ENCODE measurements at regions not wholly inside any gene's neighbourhood (a gene's known extent, or its start where the extent isn't known, plus 50 kb on each side); places are given as distances from the start of the nearest gene placed in this dataset.

DNA sequence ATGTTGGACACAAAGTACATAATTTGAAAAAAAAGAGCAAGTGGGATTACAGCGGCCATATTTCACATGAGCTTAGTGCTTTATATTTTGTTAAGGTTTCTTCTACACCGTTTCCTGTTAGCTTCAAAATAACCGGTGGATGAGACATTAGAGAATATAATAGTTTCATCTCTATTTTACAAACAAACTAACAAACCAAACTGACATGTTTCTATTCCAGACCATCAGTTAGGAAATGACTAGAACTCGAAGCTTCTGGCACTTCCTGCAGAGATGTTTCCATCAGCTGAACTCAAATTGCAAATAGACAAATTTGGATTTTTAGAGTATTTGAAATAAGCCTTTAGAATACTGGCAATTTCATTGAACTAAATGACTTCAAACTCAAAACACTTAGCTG, 86.5 kb downstream of the MTRR start:
- no peak for TF ChIP-seq POLR2AphosphoS5 (IDR thresholded peaks at IDR 0.05; ENCODE audit: low read depth, low read length)
- TF ChIP-seq POLR2A (IDR thresholded peaks at IDR 0.05; ENCODE audit: low read depth, low read length): no peak
- TF ChIP-seq TAF1 (IDR thresholded peaks at IDR 0.05; ENCODE audit: borderline replicate concordance, low read depth, low read length): no peak
- no peak for FAIRE-seq
- no peak for DNase-seq (ENCODE audit: insufficient read length)

DNA sequence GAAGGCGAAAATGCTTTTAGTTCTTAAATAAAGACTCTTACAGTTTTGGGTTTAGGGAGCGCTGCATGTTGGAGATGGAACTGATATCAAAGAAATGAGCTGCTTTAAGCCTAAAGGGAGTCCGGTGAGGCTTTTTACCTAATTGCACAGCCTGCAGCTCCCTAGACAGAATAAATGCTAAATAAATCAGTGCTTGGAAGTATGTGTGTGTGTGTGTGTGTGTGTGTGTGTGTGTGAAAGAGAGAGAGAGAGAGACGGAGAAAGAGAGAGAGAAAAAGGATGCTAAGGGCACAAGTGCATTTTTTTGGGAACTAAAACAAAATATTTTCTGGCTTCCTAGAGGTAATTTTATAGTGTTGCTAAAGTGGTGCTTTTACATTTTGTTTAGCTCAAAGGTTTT, 88.4 kb downstream of the MTRR start:
- TF ChIP-seq TAF1 (IDR thresholded peaks at IDR 0.05; ENCODE audit: borderline replicate concordance, low read depth, low read length): no peak
- TF ChIP-seq POLR2A (IDR thresholded peaks at IDR 0.05; ENCODE audit: low read depth, low read length): no peak
- TF ChIP-seq POLR2AphosphoS5 (IDR thresholded peaks at IDR 0.05; ENCODE audit: low read depth, low read length): no peak
- no peak for FAIRE-seq
- no peak for DNase-seq (ENCODE audit: insufficient read length)

DNA sequence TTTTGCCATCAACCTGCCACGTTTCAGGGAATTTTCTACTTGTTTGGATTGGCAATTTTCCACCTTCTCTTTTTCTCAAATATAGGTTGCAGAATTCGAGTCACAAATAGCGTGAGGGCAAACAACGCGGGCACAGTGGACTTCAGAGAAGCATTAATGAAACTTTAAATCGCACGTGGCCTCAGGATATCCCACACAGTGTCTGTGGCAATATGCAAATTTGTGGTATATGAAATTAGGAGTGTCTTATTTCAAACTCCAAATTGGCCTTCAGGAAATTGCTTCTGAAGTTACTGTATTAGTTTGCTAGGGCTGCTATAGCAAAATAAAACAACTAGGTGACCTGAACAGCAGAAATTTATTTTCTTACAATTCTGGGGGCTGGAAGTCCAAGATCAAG, 91.2 kb downstream of the MTRR start:
- no peak for FAIRE-seq
- TF ChIP-seq TAF1 (IDR thresholded peaks at IDR 0.05; ENCODE audit: borderline replicate concordance, low read depth, low read length): no peak
- no peak for TF ChIP-seq POLR2AphosphoS5 (IDR thresholded peaks at IDR 0.05; ENCODE audit: low read depth, low read length)
- no peak for TF ChIP-seq POLR2A (IDR thresholded peaks at IDR 0.05; ENCODE audit: low read depth, low read length)

DNA sequence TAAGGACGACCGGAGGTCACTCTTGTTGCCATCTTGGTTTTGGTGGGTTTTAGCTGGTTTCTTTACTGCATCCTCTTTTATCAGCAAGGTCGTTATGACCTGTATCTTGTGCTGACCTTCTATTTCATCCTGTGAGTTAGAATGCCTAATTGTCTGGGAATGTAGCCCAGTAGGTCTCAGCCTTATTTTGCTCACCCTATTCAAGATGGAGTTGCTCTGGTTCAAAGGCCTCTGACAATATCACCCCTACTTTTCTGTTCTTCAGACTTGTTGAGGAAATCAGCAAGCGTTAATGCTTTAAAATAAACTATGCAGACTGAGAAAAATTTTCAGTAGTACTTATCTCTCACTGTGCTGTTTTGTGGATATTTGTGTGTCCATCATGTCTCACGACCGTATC, 92.6 kb downstream of the MTRR start:
- no peak for DNase-seq (ENCODE audit: insufficient read length)
- peak; percentile 42 for FAIRE-seq
- TF ChIP-seq TAF1 (IDR thresholded peaks at IDR 0.05; ENCODE audit: borderline replicate concordance, low read depth, low read length): no peak
- TF ChIP-seq POLR2AphosphoS5 (IDR thresholded peaks at IDR 0.05; ENCODE audit: low read depth, low read length): no peak
- no peak for TF ChIP-seq POLR2A (IDR thresholded peaks at IDR 0.05; ENCODE audit: low read depth, low read length)

More for the DNA sequence above, 91.2 kb downstream of the MTRR start:
- no peak for DNase-seq (ENCODE audit: insufficient read length)

DNA sequence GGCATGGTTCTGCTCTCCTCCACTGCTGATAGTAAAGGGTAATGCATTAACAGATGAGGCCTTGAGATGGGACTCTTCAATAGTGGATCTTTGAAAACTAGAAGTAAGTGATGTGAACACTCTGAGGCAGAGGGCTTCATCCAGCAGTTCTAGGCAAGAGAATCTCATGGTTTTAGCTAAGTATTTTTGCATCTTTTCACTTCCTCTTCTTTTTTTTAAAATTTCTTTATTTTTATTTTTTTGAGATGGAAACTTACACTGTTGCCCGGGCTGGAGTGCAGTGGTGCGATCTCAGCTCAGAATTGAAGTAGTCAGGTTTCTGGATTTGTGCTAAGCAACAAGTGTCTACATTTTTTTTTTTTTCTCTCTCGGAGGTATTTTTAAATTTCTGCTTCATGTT, 101.9 kb downstream of the MTRR start:
- FAIRE-seq (peak; percentile 33), DNase-seq (ENCODE audit: insufficient read length) (no peak)
- no peak for TF ChIP-seq POLR2AphosphoS5 (IDR thresholded peaks at IDR 0.05; ENCODE audit: low read depth, low read length)
- TF ChIP-seq TAF1 (IDR thresholded peaks at IDR 0.05; ENCODE audit: borderline replicate concordance, low read depth, low read length): no peak
- TF ChIP-seq POLR2A (IDR thresholded peaks at IDR 0.05; ENCODE audit: low read depth, low read length): no peak

DNA sequence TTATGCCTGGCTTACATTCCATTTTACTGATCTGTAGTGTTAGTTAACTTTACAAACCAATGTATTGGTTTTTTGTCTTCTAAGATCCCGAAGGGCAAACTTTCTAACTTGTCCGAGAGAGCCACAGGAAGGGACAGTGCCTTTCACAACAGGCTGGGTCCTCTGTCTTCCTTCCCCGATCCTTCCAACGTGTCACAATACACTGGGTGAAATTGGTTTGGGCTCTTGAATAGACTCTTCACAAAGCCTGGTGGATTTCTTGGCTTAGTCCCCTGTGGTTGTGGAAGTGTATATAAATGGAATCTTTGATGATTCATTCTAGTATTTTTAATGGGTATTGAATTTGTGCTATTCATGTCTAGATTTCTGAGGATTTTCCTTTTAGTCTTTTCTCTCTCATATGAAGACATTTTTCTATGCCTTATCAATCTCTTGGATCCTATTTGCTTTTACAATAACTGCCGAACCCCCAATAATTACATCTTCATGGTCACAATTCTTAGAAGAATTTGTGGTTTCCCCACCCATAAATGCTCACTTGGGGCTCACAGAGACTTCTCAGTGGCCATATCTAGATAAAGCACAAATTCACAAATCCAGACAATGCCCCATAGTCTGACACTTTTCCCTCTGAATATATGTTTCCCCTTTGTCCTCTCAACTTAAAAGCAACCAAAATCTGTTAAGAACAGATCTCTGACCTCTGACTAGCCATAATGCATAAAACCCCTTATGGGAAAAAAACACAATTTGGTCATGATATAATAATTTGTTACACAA, 107.7 kb downstream of the MTRR start:
- no peak for TF ChIP-seq TAF1 (IDR thresholded peaks at IDR 0.05; ENCODE audit: borderline replicate concordance, low read depth, low read length)
- no peak for TF ChIP-seq POLR2AphosphoS5 (IDR thresholded peaks at IDR 0.05; ENCODE audit: low read depth, low read length)
- TF ChIP-seq POLR2A (IDR thresholded peaks at IDR 0.05; ENCODE audit: low read depth, low read length): no peak
- DNase-seq (ENCODE audit: insufficient read length) (no peak), FAIRE-seq (no peak)

DNA sequence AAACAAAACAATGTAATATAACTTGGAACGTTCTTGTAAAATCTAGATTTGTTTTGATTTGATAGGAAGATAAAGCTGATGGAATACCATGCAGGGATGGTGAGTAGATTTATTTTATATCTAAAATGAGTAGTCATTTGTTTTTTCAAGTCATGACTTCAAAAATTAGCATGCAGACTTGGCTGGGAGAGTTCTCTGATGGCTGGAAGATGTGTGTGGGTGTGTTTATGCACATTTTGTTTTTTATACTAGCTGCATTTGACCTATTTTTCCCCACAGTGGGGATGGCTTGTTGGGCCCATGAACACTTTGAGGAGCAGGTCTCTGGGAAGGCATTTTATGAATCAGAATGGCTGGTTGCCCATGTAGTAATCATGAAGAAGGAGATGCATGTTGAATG, 109.2 kb downstream of the MTRR start:
- no peak for DNase-seq (ENCODE audit: insufficient read length)
- TF ChIP-seq POLR2A (IDR thresholded peaks at IDR 0.05; ENCODE audit: low read depth, low read length) (no peak), TAF1 (IDR thresholded peaks at IDR 0.05; ENCODE audit: borderline replicate concordance, low read depth, low read length) (no peak), POLR2AphosphoS5 (IDR thresholded peaks at IDR 0.05; ENCODE audit: low read depth, low read length) (no peak)

DNA sequence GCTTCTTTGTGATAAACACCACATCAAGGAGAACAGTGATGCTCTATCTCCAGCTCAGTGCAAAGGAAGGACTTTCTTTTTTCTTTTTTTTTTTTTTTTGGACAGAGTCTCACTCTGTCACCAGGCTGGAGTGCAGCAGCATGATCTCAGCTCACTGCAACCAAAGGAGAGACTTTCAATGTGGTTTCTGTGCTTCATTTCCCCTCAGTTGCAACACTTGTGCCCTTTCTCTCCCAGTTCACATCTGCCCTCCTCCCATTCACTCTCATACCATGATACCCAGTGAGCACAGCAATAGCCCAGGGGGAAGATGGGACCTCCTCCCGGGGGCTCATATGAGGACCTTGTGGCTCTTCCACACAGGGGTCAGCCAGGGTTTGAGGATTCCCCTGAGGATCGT, 110.0 kb downstream of the MTRR start:
- DNase-seq (ENCODE audit: insufficient read length) (no peak), FAIRE-seq (no peak)
- TF ChIP-seq POLR2A (IDR thresholded peaks at IDR 0.05; ENCODE audit: low read depth, low read length) (no peak), TAF1 (IDR thresholded peaks at IDR 0.05; ENCODE audit: borderline replicate concordance, low read depth, low read length) (no peak), POLR2AphosphoS5 (IDR thresholded peaks at IDR 0.05; ENCODE audit: low read depth, low read length) (no peak)

More for the DNA sequence above, 109.2 kb downstream of the MTRR start:
- FAIRE-seq: no peak

DNA sequence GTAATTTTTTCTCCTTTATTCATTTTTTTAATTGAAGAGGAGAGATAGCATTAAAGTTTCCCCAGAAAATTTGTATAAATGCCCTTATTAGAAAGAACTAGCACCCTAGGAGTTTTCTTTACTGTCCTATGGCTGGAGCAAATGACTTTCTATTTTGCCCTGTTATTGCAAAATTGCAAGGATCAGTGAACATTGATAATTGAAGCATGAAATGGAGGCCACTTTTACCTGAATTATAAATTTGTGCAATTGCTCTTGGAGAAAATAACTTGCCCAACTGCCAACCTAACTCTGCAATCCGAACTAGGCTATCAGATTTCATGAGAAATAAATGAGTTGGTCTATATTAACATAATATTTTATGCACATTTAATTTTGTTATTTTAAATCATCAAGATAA, 111.9 kb downstream of the MTRR start:
- no peak for DNase-seq (ENCODE audit: insufficient read length)
- FAIRE-seq: no peak
- TF ChIP-seq TAF1 (IDR thresholded peaks at IDR 0.05; ENCODE audit: borderline replicate concordance, low read depth, low read length): no peak
- no peak for TF ChIP-seq POLR2A (IDR thresholded peaks at IDR 0.05; ENCODE audit: low read depth, low read length)
- TF ChIP-seq POLR2AphosphoS5 (IDR thresholded peaks at IDR 0.05; ENCODE audit: low read depth, low read length): no peak

DNA sequence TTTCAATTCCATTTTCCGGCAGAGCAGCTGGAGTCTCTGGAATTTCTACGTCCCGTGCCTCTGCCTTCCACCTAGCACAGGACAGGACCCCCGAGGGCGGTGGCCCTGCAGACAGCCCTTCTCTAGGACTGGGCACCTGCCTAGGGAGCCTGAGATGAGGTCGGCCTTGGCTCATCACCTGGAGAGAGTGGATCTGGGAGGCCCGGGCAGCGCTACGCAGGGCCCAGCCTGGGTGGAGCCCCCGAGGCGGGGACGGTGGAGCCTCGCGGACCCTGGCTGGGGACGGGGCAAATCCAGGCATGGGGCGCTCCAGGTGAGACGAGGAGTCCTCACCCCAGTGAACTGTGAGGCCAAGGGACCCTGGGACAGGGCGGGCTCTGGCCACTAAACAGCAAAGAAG, 114.5 kb downstream of the MTRR start:
- FAIRE-seq (no peak), DNase-seq (ENCODE audit: insufficient read length) (no peak)
- no peak for TF ChIP-seq POLR2A (IDR thresholded peaks at IDR 0.05; ENCODE audit: low read depth, low read length)
- TF ChIP-seq TAF1 (IDR thresholded peaks at IDR 0.05; ENCODE audit: borderline replicate concordance, low read depth, low read length): no peak
- no peak for TF ChIP-seq POLR2AphosphoS5 (IDR thresholded peaks at IDR 0.05; ENCODE audit: low read depth, low read length)

DNA sequence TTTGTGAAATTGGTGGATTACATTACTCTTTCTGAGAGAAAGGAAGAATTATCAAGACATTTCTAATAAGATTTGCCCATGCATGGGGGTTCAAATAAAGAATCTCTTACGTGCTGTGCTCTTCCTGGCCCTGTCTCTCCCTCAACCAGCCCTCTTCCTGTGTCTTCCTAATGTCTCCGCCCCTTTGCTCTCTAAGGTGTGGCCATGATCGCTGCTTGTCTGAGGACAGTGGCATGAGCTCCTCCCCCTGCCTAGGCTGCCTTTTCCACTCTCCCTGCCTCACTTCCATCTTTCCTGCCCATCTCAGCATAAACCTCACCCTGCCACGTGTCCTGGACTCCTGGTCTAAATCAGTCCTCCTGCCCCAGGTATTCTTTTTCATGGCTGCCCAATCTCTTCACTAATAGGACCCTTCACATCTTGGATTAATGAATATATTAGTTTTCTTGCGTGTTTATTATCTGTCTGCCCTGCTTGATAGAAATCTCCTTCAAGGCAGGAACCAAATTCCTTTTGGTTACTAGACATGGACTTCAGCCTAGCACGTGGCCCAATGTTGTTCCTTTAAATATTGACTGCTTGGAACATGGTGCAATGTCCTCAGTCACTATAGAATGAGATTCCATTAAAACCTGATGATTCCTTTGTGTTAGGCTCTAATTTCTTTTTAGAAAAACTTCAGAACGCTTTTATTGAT, 122.3 kb downstream of the MTRR start:
- FAIRE-seq (no peak), DNase-seq (ENCODE audit: insufficient read length) (no peak)
- TF ChIP-seq TAF1 (IDR thresholded peaks at IDR 0.05; ENCODE audit: borderline replicate concordance, low read depth, low read length): no peak
- no peak for TF ChIP-seq POLR2AphosphoS5 (IDR thresholded peaks at IDR 0.05; ENCODE audit: low read depth, low read length)
- no peak for TF ChIP-seq POLR2A (IDR thresholded peaks at IDR 0.05; ENCODE audit: low read depth, low read length)
